AG09319 (cell line): ENCODE measurements at regions not wholly inside any gene's neighbourhood (a gene's known extent, or its start where the extent isn't known, plus 50 kb on each side); places are given as distances from the start of the nearest gene placed in this dataset.
"Not testable (repeated sequence)": the region's sequence is repeated elsewhere in the genome, so short reads cannot be mapped to it uniquely, and the experiment has no call there.

Experiments
- DNase-seq: peaks from one replicate; pipeline ENCODE4 v3.0.0-alpha.2; 2010; ENCODE audit warnings: low read depth; ENCODE audit errors: extremely low read depth
- TF ChIP-seq, protein P1 (sequence below): IDR thresholded peaks from 2 replicates; pipeline ENCODE4 v1.5.1; 2011; ENCODE audit warnings: low read depth, mild to moderate bottlenecking, inconsistent platforms, low read length, moderate library complexity

DNA sequence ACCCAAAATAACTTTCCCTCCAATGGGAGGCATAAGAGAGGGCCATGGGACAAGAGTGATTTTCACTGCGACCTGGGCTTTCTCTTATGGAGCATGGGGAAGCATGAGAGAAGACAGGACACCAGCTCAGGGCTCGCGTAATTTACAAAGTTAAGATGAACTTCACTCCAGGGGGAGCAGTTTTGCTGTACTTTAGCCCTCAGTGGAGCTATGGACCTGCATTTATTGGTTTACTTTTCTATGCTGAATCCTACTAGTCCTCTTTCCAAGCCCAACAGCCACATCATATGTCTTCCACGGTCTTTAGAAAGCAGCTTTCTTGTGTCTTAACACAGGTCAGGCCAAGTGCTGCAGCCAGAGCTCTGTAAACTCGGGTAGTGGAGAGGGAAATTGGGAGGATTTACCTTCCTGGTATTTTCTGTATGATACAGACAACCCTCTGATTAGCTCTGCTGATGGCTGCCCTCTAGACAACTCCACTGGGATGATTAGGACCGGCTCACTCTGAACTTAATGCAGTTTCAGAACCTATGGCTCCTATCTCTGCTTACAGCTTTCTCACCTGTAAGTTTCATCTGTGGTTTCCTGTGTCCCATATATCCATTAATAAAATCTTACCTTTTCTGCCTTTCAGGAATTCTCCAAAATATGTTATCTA, 581.0 kb upstream of the RORB start:
- DNase-seq, result no peak
- TF ChIP-seq, protein P1, sequence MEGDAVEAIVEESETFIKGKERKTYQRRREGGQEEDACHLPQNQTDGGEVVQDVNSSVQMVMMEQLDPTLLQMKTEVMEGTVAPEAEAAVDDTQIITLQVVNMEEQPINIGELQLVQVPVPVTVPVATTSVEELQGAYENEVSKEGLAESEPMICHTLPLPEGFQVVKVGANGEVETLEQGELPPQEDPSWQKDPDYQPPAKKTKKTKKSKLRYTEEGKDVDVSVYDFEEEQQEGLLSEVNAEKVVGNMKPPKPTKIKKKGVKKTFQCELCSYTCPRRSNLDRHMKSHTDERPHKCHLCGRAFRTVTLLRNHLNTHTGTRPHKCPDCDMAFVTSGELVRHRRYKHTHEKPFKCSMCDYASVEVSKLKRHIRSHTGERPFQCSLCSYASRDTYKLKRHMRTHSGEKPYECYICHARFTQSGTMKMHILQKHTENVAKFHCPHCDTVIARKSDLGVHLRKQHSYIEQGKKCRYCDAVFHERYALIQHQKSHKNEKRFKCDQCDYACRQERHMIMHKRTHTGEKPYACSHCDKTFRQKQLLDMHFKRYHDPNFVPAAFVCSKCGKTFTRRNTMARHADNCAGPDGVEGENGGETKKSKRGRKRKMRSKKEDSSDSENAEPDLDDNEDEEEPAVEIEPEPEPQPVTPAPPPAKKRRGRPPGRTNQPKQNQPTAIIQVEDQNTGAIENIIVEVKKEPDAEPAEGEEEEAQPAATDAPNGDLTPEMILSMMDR, result peak; percentile 16

DNA sequence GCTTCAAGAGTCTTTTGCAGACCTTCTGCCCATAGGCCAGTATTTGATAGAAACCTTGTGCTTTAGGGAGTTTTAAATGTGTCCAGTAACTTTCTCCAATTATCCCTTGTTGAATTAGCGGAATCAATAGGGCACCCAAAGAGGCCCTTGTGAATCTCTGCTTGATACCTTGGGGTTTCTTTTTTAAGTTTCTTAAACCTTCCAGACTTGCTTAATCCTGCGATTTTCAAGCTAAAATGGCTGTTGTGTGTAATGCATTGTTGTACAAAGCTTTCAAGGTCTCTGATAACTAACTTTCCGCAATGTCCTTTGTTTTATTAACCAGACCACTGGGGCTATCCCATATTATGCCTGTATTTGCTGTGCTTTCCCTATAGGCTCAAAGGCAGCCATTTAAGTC, 577.4 kb upstream of the RORB start:
- TF ChIP-seq, protein P1, result no peak
- no peak for DNase-seq

DNA sequence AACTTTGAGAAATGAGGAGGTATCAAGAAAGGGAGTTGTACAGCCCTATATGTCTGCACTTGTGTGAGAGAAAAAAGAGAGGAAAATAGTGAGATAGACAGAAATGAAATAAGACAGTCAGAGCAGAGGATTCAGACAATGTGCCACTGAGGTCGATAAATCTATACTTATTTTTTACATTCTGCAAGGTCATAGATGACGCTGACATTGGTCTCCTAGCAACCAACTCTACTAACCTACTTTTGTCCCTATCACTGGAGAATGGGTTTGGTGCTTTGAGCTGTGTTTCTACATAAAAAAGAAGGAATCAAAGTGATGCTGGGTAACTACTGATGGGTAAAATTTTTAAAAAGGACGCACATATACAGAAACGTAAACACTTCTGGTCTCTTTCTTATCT, 573.3 kb upstream of the RORB start:
- DNase-seq, result no peak
- TF ChIP-seq, protein P1, result no peak

DNA sequence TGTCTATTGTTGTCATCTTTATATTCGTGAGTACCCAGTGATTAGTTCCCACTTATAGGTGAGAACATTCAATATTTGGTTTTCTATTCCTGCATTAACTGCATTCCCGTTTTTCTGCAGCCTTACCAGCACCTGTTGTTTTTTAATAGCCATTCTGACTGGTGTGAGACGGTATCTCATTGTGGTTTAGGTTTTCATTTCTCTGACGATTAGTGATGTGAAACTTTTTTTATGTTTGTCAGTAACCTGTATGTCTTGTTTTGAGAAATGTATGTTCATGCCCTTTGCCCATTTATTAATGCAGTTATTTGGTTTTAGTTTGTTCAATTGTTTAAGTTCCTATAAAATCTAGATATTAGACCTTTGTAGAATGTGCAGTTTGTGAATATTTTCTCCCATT, 546.0 kb upstream of the RORB start:
- no peak for DNase-seq
- TF ChIP-seq, protein P1, result no peak

DNA sequence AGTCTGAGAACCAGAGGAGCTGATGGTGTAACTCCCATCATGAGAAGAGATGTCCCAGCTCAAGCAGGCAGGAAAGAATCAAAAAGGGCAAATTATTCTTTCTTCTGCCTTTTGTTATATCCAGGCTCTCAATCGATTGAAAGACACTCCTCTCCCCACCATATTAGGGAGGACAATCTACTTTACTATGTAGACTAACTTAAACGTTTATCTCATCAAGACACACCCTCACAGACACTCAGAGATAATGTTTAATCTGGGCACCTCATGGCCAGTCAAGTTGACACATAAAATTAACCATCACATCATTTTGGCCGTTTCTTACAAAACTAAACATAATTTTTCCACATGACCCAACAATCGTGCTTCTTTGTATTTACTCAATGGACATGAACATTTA, 534.3 kb upstream of the RORB start:
- TF ChIP-seq, protein P1, result no peak
- DNase-seq, result no peak

DNA sequence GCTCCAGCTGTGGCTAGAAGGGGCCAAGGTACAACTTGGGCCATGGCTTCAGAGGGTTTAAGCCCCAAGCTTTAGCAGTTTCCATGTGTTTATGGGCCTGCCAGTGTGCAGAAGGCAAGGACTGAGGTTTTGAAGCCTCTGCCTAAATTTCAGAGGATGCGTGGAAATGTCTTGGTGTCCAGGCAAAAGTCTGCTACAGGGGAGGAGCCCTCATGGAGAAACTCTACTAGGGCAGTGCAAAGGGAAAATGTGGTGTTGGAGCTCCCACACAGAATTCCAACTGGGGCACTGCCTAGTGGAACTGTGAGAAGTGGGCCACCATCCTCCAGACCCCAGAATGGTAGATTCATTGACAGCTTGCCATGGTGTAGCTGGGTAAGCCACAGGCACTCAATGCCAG, 527.2 kb upstream of the RORB start:
- TF ChIP-seq, protein P1, result no peak
- no peak for DNase-seq

DNA sequence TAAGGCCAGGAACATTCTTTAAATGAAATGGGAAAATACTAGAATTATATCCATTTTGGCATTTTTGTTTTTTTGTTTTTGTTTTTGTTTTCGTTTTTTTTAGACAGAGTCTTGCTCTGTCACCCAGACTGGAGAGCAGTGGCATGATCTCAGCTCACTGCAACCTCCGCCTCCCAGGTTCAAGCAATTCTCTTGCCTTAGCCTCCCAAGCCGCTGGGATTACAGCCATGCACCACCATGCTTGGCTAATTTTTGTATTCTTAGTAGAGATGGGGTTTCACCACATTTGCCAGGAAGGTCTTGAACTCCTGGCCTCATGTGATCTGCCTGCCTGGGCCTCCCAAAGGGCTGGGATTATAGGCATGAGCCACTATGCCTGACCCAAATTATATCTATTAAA, 520.7 kb upstream of the RORB start:
- not testable (repeated sequence) for DNase-seq

DNA sequence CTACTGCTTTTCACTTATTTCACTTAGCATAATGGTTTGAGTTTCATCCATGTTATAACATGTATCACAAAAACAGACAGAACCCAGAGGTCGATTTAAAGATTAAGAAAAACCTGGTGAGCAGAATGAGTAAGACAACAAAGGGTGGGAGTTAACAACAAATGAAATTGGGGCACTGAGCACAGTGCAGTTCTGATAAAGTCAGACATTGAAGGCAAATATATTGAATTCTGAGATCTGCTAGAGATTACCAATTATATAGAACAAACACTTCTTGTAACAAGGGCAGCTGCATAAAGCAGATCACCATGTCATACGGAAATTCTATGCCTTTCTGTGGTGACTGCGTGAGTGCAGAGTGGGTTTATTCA, 517.3 kb upstream of the RORB start:
- TF ChIP-seq, protein P1, result no peak
- no peak for DNase-seq
